HEK293T (cell line): ENCODE measurements at regions not wholly inside any gene's neighbourhood (a gene's known extent, or its start where the extent isn't known, plus 50 kb on each side); places are given as distances from the start of the nearest gene placed in this dataset.

Experiments used
- BHLHE40 ChIP-seq: fragments of 450-650 bp; IDR thresholded peaks from 2 replicates; pipeline ENCODE4 v1.6.1; 2016; ENCODE audit warnings: mild to moderate bottlenecking, moderate library complexity, borderline replicate concordance
- ELF4 ChIP-seq: fragments of 450-650 bp; IDR thresholded peaks from 2 replicates; pipeline ENCODE4 v1.6.1; 2017; ENCODE audit warnings: antibody characterized with exemption
- FOXA1 ChIP-seq: fragments of 450-650 bp; IDR thresholded peaks from 2 replicates; pipeline ENCODE4 v1.6.1; 2016; ENCODE audit warnings: mild to moderate bottlenecking
- FOXK2 ChIP-seq: fragments of 450-650 bp; IDR thresholded peaks from 2 replicates; pipeline ENCODE4 v1.6.1; 2016; ENCODE audit warnings: mild to moderate bottlenecking
- FOXM1 ChIP-seq: fragments of 450-650 bp; IDR thresholded peaks from 2 replicates; pipeline ENCODE4 v1.6.1; 2017; ENCODE audit warnings: mild to moderate bottlenecking, borderline replicate concordance
- HDGF ChIP-seq: fragments of 450-650 bp; IDR thresholded peaks from 2 replicates; pipeline ENCODE4 v1.6.1; 2017; ENCODE audit warnings: antibody characterized with exemption, borderline replicate concordance
- NFRKB ChIP-seq: fragments of 450-650 bp; IDR thresholded peaks from 2 replicates; pipeline ENCODE4 v1.6.1; 2016; ENCODE audit warnings: mild to moderate bottlenecking, moderate library complexity
- SP1 ChIP-seq: fragments of 450-650 bp; IDR thresholded peaks from 2 replicates; pipeline ENCODE4 v1.6.1; 2017
- SUZ12 ChIP-seq: fragments of 450-650 bp; IDR thresholded peaks from 2 replicates; pipeline ENCODE4 v1.6.1; 2016; ENCODE audit warnings: mild to moderate bottlenecking
- TARDBP ChIP-seq: fragments of 450-650 bp; IDR thresholded peaks from 2 replicates; pipeline ENCODE4 v1.6.1; 2016
- TF ChIP-seq, protein P1 (sequence below): fragments of 450-650 bp; IDR thresholded peaks from 2 replicates; pipeline ENCODE4 v1.6.1; 2016

GRCh38 chr2:41314511-41315070 lies 733.2 kb upstream of the PKDCC start:
- TF ChIP-seq TARDBP (no peak), ELF4 (no peak), BHLHE40 (no peak), FOXM1 (no peak), SUZ12 (no peak), HDGF (no peak), SP1 (no peak), FOXA1 (no peak), NFRKB (no peak), FOXK2 (no peak)
- TF ChIP-seq, protein P1, sequence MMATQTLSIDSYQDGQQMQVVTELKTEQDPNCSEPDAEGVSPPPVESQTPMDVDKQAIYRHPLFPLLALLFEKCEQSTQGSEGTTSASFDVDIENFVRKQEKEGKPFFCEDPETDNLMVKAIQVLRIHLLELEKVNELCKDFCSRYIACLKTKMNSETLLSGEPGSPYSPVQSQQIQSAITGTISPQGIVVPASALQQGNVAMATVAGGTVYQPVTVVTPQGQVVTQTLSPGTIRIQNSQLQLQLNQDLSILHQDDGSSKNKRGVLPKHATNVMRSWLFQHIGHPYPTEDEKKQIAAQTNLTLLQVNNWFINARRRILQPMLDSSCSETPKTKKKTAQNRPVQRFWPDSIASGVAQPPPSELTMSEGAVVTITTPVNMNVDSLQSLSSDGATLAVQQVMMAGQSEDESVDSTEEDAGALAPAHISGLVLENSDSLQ: no peak
